ENCODE measurements at regions not wholly inside any gene's neighbourhood (a gene's known extent, or its start where the extent isn't known, plus 50 kb on each side); places are given as distances from the start of the nearest gene placed in this dataset.
A peak's percentile ranks its signal among the peaks of the same experiment; 100 is the strongest.

DNA sequence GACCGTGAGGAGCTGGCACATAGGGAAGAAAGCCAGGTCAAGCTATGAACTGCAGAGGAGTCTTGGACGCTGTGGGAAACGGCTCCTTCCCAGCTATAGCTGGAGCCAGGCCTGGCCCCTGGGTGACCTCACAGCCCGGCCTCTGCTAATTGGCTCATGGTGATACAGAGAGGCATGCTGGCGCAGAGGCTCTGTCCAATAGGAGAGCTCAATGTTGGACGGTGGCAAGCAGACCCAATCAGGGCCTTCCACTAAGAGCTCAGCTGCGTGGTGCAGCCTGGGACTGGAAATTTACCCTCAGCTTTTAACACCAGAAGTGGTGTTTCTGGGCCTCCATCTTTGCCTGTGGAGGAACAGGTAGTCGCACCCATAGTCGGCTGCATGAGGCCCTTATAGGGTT lies 64.4 kb upstream of the GRHL3 start:
- H3K27ac ChIP-seq = peak overlapping the region in 1 of 4 donors; percentile 59
- DNase-seq (no peak), ATAC-seq (ENCODE audit: low FRiP score in 2 of 2) (no peak)
- no peak overlapping the region for H3K4me3 ChIP-seq
- H3K4me1 ChIP-seq = no peaks in the 10 kb centered on the region
- H3K27me3 ChIP-seq = no peaks in the 10 kb centered on the region
- 87 to 96% methylated on average over 4 to 9 of the region's 9 CpGs for WGBS, 2 donors
- H3K36me3 ChIP-seq = no peaks in the 10 kb centered on the region
- no peak for TF ChIP-seq EP300 (IDR thresholded peaks at IDR 0.05)
- TF ChIP-seq POLR2A (IDR thresholded peaks at IDR 0.05) = no peak
- no peak for TF ChIP-seq POLR2AphosphoS5 (IDR thresholded peaks at IDR 0.05)
- no peaks in the 10 kb centered on the region for H3K9me3 ChIP-seq

DNA sequence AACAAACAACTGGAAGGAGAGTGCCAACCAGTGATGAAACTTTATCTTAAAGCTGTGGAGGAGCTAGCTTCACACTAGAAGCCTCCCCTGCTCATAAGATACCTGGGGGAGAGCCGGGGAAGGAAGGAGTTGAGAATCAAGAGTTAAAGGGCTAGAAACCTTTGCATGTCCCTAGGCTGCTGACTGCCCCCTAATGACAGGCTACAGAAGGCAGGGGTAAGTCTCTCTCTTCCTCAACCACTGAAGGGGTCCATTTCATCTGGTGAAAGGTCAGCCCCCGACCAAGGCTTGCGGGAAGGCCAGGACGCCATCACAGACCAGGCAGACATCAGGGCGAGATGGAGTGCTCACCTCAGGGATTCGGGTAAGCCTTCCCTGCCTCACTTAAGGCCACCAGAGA lies 65.6 kb upstream of the GRHL3 start:
- 89 to 96% methylated on average over 3 to 6 of the region's 6 CpGs for WGBS, 2 donors
- ATAC-seq (ENCODE audit: low FRiP score in 2 of 2) = no peak
- no peak for DNase-seq
- TF ChIP-seq POLR2A (IDR thresholded peaks at IDR 0.05) (no peak), EP300 (IDR thresholded peaks at IDR 0.05) (no peak), POLR2AphosphoS5 (IDR thresholded peaks at IDR 0.05) (no peak)
- TF ChIP-seq, protein P1, sequence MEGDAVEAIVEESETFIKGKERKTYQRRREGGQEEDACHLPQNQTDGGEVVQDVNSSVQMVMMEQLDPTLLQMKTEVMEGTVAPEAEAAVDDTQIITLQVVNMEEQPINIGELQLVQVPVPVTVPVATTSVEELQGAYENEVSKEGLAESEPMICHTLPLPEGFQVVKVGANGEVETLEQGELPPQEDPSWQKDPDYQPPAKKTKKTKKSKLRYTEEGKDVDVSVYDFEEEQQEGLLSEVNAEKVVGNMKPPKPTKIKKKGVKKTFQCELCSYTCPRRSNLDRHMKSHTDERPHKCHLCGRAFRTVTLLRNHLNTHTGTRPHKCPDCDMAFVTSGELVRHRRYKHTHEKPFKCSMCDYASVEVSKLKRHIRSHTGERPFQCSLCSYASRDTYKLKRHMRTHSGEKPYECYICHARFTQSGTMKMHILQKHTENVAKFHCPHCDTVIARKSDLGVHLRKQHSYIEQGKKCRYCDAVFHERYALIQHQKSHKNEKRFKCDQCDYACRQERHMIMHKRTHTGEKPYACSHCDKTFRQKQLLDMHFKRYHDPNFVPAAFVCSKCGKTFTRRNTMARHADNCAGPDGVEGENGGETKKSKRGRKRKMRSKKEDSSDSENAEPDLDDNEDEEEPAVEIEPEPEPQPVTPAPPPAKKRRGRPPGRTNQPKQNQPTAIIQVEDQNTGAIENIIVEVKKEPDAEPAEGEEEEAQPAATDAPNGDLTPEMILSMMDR (IDR thresholded peaks at IDR 0.05) = no peak
- Histone ChIP-seq H3K4me1 (no peaks in the 10 kb centered on the region), H3K4me3 (no peak overlapping the region), H3K27me3 (no peaks in the 10 kb centered on the region), H3K27ac (no peak overlapping the region), H3K36me3 (no peaks in the 10 kb centered on the region), H3K9me3 (no peaks in the 10 kb centered on the region)

DNA sequence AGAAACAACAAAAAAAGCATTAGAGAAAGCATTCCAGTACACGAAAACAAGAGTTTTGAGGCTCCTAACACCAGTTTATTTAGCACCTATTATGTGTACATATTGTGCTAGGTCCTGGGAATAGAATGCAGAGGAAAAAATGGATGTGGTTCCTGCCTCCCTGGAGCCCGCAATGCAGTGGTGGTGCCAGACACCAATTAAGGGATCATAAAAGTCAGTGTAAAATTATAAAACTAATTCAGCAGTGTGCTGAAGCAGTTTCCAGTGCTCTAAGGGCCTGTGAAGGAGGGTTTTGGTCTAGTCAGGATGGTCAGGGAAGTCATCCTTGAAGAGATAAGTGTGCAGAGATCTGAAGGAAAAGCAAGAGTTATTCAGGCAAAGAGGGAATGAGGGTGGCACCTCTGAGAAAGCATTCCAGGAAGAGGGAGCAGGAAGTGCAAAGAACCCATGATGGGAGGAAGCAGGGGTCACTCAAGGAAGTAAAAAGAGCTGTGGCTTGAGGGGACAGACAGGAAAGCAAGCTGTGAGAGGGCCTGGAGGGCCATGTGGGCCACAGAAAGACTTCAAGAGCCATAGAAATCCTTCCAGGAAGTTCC lies 65.2 kb upstream of the IFNLR1 start:
- 93% methylated on average over 2 of the region's 2 CpGs for WGBS, 2 donors
- H3K9me3 ChIP-seq = no peaks in the 10 kb centered on the region
- H3K36me3 ChIP-seq = no peaks in the 10 kb centered on the region
- H3K27me3 ChIP-seq = no peaks in the 10 kb centered on the region
- no peak overlapping the region for H3K4me3 ChIP-seq
- H3K27ac ChIP-seq = no peak overlapping the region
- DNase-seq (no peak), ATAC-seq (ENCODE audit: low FRiP score in 2 of 2) (no peak)
- no peak for TF ChIP-seq EP300 (IDR thresholded peaks at IDR 0.05)
- no peak for TF ChIP-seq POLR2AphosphoS5 (IDR thresholded peaks at IDR 0.05)
- TF ChIP-seq POLR2A (IDR thresholded peaks at IDR 0.05) = no peak
- TF ChIP-seq, protein P1 (IDR thresholded peaks at IDR 0.05) = no peak
- no peaks in the 10 kb centered on the region for H3K4me1 ChIP-seq

DNA sequence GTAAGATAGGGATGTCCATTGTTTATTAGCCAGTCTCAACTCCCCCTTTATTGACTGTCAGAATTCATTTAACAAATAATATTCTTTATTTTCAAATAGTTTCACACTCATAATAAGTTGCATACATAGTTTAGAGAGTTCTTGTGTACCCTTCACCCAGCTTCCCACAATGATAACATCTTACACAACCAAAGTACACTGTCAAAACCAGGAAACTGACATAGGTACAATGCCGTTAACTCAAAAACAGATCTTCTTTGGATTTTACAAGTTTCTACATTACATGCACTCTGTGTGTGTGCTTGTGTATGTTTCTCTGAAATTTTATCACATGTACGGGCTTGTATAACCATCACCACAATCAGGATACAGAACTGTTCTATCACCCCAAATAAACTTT lies 64.4 kb upstream of the IFNLR1 start:
- H3K27ac ChIP-seq = no peak overlapping the region
- no peak for DNase-seq
- H3K4me3 ChIP-seq = no peak overlapping the region
- H3K36me3 ChIP-seq = no peaks in the 10 kb centered on the region
- no peak for TF ChIP-seq EP300 (IDR thresholded peaks at IDR 0.05)
- TF ChIP-seq POLR2AphosphoS5 (IDR thresholded peaks at IDR 0.05) = no peak
- TF ChIP-seq, protein P1 (IDR thresholded peaks at IDR 0.05) = no peak
- no peak for TF ChIP-seq POLR2A (IDR thresholded peaks at IDR 0.05)
- H3K4me1 ChIP-seq = no peaks in the 10 kb centered on the region
- no peaks in the 10 kb centered on the region for H3K27me3 ChIP-seq
- H3K9me3 ChIP-seq = no peaks in the 10 kb centered on the region
- WGBS, 2 donors = 85 to 90% methylated on average over 2 of the region's 2 CpGs
- ATAC-seq (ENCODE audit: low FRiP score in 2 of 2) = no peak

DNA sequence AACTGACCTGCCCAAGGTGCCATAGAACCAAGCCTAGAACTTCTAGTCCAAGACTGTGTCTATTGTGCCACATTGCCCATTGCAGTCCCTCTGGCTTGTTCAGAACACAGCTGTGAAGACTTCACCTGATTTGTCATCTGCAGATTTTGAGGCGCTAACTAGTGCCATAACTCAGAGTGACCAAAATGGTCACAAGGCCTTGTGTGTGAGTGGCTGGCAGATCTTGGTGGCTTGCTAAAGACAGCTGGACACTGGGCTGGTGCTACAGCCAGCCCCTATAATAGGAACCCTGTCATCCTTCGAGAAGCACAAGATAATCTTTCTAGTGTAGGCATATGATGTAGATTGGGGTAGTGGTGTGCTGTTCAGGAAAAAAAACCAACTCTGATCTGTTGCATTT lies 63.7 kb upstream of the IFNLR1 start:
- no peak for DNase-seq
- WGBS, 2 donors = 98 to 100% methylated on average over 2 of the region's 2 CpGs
- H3K4me3 ChIP-seq = no peak overlapping the region
- no peak for TF ChIP-seq EP300 (IDR thresholded peaks at IDR 0.05)
- no peak for TF ChIP-seq POLR2A (IDR thresholded peaks at IDR 0.05)
- no peak for TF ChIP-seq POLR2AphosphoS5 (IDR thresholded peaks at IDR 0.05)
- TF ChIP-seq, protein P1 (IDR thresholded peaks at IDR 0.05) = no peak
- H3K9me3 ChIP-seq = no peaks in the 10 kb centered on the region
- no peaks in the 10 kb centered on the region for H3K4me1 ChIP-seq
- H3K27ac ChIP-seq = no peak overlapping the region
- H3K36me3 ChIP-seq = no peaks in the 10 kb centered on the region
- no peak for ATAC-seq (ENCODE audit: low FRiP score in 2 of 2)
- no peaks in the 10 kb centered on the region for H3K27me3 ChIP-seq

All from upper lobe of left lung (tissue), 6 donors.